ENCODE measurements at regions not wholly inside any gene's neighbourhood (a gene's known extent, or its start where the extent isn't known, plus 50 kb on each side); places are given as distances from the start of the nearest gene placed in this dataset.

DNA sequence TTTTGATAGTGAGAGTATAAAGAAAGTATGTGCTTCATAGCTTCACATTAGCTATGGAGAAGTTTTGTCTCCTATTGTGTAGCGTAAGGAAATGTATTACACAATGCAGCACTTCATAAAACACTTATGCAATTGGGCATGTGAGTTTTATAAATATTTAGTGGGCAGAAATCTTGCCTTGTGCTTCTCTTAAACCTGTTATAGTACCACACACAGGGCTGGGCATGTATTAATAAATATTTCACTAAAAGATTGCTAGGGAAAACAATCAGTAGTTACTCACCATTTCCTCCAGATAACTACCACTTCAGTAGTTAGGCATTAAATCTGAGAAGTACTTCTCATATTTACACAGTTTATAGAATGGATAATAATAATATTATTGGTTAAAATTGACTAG lies 1080.8 kb upstream of the PIK3C3 start:
- no peak overlapping the region for H3K9ac ChIP-seq
- no peak for DNase-seq (ENCODE audit: low spot score)
- no peaks in the 10 kb centered on the region for H3K4me1 Mint-ChIP-seq
- H3K4me3 Mint-ChIP-seq, result no peak overlapping the region
- H3K27ac ChIP-seq, result no peak overlapping the region
- H3K9me3 Mint-ChIP-seq, result no peaks in the 10 kb centered on the region
- H3K4me3 ChIP-seq, result no peak overlapping the region
- H3K27me3 Mint-ChIP-seq (ENCODE audit: insufficient read depth, low read depth), result no peaks in the 10 kb centered on the region
- no peak overlapping the region for H2AFZ ChIP-seq (replicated peaks)
- H3K27ac Mint-ChIP-seq, result no peak overlapping the region
- H3K4me2 ChIP-seq, result no peak overlapping the region
- no peaks in the 10 kb centered on the region for H3K79me2 ChIP-seq (ENCODE audit: low read depth)
- peaks cover 5% of the 10 kb centered on the region for H3K27me3 ChIP-seq
- H3K36me3 Mint-ChIP-seq, result no peaks in the 10 kb centered on the region
- no peaks in the 10 kb centered on the region for H3K36me3 ChIP-seq
- TF ChIP-seq EZH2phosphoT487 (IDR thresholded peaks at IDR 0.05), result no peak
- TF ChIP-seq, protein P1, sequence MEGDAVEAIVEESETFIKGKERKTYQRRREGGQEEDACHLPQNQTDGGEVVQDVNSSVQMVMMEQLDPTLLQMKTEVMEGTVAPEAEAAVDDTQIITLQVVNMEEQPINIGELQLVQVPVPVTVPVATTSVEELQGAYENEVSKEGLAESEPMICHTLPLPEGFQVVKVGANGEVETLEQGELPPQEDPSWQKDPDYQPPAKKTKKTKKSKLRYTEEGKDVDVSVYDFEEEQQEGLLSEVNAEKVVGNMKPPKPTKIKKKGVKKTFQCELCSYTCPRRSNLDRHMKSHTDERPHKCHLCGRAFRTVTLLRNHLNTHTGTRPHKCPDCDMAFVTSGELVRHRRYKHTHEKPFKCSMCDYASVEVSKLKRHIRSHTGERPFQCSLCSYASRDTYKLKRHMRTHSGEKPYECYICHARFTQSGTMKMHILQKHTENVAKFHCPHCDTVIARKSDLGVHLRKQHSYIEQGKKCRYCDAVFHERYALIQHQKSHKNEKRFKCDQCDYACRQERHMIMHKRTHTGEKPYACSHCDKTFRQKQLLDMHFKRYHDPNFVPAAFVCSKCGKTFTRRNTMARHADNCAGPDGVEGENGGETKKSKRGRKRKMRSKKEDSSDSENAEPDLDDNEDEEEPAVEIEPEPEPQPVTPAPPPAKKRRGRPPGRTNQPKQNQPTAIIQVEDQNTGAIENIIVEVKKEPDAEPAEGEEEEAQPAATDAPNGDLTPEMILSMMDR (IDR thresholded peaks at IDR 0.05), result no peak
- TF ChIP-seq EZH2 (IDR thresholded peaks at IDR 0.05), result no peak
- H3K9me3 ChIP-seq (ENCODE audit: low read depth), result no peaks in the 10 kb centered on the region
- no peaks in the 10 kb centered on the region for H3K4me1 ChIP-seq
- H4K20me1 ChIP-seq (ENCODE audit: low read depth), result no peaks in the 10 kb centered on the region
- H3F3A ChIP-seq (ENCODE audit: low read depth), result peaks cover 5% of the 10 kb centered on the region

DNA sequence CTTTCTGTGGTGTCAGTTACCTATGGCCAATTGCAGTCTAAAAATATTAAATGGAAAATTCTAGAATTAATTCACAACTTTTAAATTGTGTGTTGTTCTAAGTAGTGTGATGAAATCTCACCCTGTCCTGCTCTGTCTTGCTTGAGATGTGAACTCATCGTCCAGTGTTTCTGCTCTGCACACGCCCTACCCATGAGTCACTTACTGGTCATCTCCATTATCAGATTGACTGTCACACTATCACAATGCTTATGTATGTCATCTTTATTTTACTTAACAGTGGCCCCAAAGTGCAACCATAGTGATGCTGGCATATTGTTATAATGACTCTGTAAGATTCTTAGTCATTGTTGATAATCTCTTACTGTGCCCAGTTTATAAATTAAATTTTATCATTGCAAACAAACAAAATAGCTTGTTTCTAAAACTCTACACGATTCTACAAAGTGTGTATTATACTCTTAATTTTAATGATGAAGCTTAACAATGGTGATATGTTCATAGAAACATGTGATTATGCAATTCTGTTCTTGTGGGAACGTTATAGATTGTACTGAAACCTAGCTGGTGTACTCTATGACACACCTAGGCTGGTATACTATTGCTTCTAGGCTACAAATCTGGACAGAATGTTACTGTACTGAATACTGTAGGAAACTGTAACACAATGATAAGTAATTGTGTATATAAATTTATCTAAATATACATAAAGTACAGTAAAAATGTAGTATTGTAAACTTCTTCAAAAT lies 1086.8 kb upstream of the PIK3C3 start:
- Histone ChIP-seq H3K27me3 (no peaks in the 10 kb centered on the region), H3K4me3 (no peak overlapping the region), H4K20me1 (ENCODE audit: low read depth) (no peaks in the 10 kb centered on the region), H2AFZ (replicated peaks) (no peak overlapping the region), H3K36me3 (no peaks in the 10 kb centered on the region), H3K4me2 (no peak overlapping the region), H3K27ac (no peak overlapping the region), H3K9ac (no peak overlapping the region), H3K9me3 (ENCODE audit: low read depth) (no peaks in the 10 kb centered on the region), H3K4me1 (no peaks in the 10 kb centered on the region), H3K79me2 (ENCODE audit: low read depth) (no peaks in the 10 kb centered on the region), H3F3A (ENCODE audit: low read depth) (peaks cover 5% of the 10 kb centered on the region)
- no peaks in the 10 kb centered on the region for H3K9me3 Mint-ChIP-seq
- no peaks in the 10 kb centered on the region for H3K27me3 Mint-ChIP-seq (ENCODE audit: insufficient read depth, low read depth)
- no peak overlapping the region for H3K4me3 Mint-ChIP-seq
- no peaks in the 10 kb centered on the region for H3K36me3 Mint-ChIP-seq
- DNase-seq (ENCODE audit: low spot score), result no peak
- TF ChIP-seq, protein P1 (IDR thresholded peaks at IDR 0.05), result no peak
- TF ChIP-seq EZH2 (IDR thresholded peaks at IDR 0.05) (no peak), EZH2phosphoT487 (IDR thresholded peaks at IDR 0.05) (no peak)
- no peak overlapping the region for H3K27ac Mint-ChIP-seq
- no peaks in the 10 kb centered on the region for H3K4me1 Mint-ChIP-seq

DNA sequence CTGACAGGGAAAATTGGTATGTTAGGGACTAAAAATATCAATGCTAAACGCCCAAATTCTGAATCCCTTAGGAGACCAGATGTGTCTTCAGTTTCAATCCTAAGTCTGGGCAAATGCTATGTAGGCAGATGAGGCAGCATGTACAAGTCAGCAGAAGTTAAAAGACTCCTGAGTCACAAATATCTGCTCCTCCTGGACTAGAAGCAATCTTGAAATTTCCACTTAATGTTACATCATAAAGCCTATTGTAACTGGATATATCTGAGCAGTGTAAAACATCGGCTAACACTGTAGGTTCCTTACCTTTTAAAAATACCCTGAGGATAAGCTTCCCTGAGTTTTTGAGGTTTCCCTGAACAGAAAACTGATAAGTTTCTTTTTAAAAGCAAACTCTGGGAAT lies 1087.6 kb upstream of the PIK3C3 start:
- TF ChIP-seq EZH2phosphoT487 (IDR thresholded peaks at IDR 0.05) (no peak), EZH2 (IDR thresholded peaks at IDR 0.05) (no peak)
- TF ChIP-seq, protein P1 (IDR thresholded peaks at IDR 0.05), result no peak
- no peak overlapping the region for H3K9ac ChIP-seq
- no peaks in the 10 kb centered on the region for H3K4me1 ChIP-seq
- no peak overlapping the region for H3K4me2 ChIP-seq
- H3K27me3 Mint-ChIP-seq (ENCODE audit: insufficient read depth, low read depth), result no peaks in the 10 kb centered on the region
- no peaks in the 10 kb centered on the region for H3K9me3 ChIP-seq (ENCODE audit: low read depth)
- no peaks in the 10 kb centered on the region for H3K36me3 Mint-ChIP-seq
- no peak overlapping the region for H3K27ac ChIP-seq
- H2AFZ ChIP-seq (replicated peaks), result no peak overlapping the region
- H3K4me3 ChIP-seq, result no peak overlapping the region
- no peaks in the 10 kb centered on the region for H4K20me1 ChIP-seq (ENCODE audit: low read depth)
- H3K27ac Mint-ChIP-seq, result no peak overlapping the region
- peaks cover 4% of the 10 kb centered on the region for H3F3A ChIP-seq (ENCODE audit: low read depth)
- no peaks in the 10 kb centered on the region for H3K27me3 ChIP-seq
- H3K79me2 ChIP-seq (ENCODE audit: low read depth), result no peaks in the 10 kb centered on the region
- H3K4me1 Mint-ChIP-seq, result no peaks in the 10 kb centered on the region
- H3K36me3 ChIP-seq, result no peaks in the 10 kb centered on the region
- H3K4me3 Mint-ChIP-seq, result no peak overlapping the region
- DNase-seq (ENCODE audit: low spot score), result no peak
- H3K9me3 Mint-ChIP-seq, result no peaks in the 10 kb centered on the region
